Duodenal mucosa (tissue), 2 donors: ENCODE measurements at regions not wholly inside any gene's neighbourhood (a gene's known extent, or its start where the extent isn't known, plus 50 kb on each side); places are given as distances from the start of the nearest gene placed in this dataset.
"Not testable (repeated sequence)": the region's sequence is repeated elsewhere in the genome, so short reads cannot be mapped to it uniquely, and the experiment has no call there.

Experiments
- H3K27ac ChIP-seq: one replicate; pipeline ENCODE4 v1.7.0; 2013; ENCODE audit warnings: low read depth, low read length
- H3K27me3 ChIP-seq, 2 donors: one replicate each; pipeline ENCODE4 v1.7.0; 2013; ENCODE audit warnings: low read length in 2 of 2, control low read depth in 1 of 2; ENCODE audit not compliant: insufficient read depth in 2 of 2, control insufficient read depth in 1 of 2
- H3K36me3 ChIP-seq, 2 donors: one replicate each; pipeline ENCODE4 v1.7.0; 2013; ENCODE audit warnings: low read length in 2 of 2, control low read depth in 1 of 2; ENCODE audit not compliant: insufficient read depth in 2 of 2, control insufficient read depth in 1 of 2
- H3K4me1 ChIP-seq, 2 donors: one replicate each; pipeline ENCODE4 v1.7.0; 2013; ENCODE audit warnings: low read length in 2 of 2, control low read depth in 1 of 2; ENCODE audit not compliant: insufficient read depth in 2 of 2, control insufficient read depth in 1 of 2
- H3K4me3 ChIP-seq, 2 donors: one replicate each; pipeline ENCODE4 v1.7.0; 2013; ENCODE audit warnings: low read length in 2 of 2, low read depth in 1 of 2
- H3K9ac ChIP-seq, 2 donors: one replicate each; pipeline ENCODE4 v1.7.0; 2013; ENCODE audit warnings: low read length in 2 of 2, low read depth in 1 of 2
- H3K9me3 ChIP-seq, 2 donors: one replicate each; pipeline ENCODE4 v1.7.0; 2013; ENCODE audit warnings: low read length in 2 of 2, control low read depth in 1 of 2; ENCODE audit not compliant: control insufficient read depth in 1 of 2

GRCh38 chr9:29389421-29389820 is 1816.1 kb upstream of the C9orf72 start:
- Histone ChIP-seq H3K27me3 (no peaks in the 10 kb centered on the region), H3K9ac (no peak overlapping the region), H3K36me3 (no peaks in the 10 kb centered on the region), H3K27ac (no peak overlapping the region), H3K9me3 (peaks cover 0 to 1% of the 10 kb centered on the region in 2 donors), H3K4me3 (no peak overlapping the region), H3K4me1 (no peaks in the 10 kb centered on the region)

GRCh38 chr9:29390859-29391258 is 1817.6 kb upstream of the C9orf72 start:
- no peak overlapping the region for H3K27ac ChIP-seq
- H3K4me3 ChIP-seq, result no peak overlapping the region
- H3K9ac ChIP-seq, result no peak overlapping the region
- no peaks in the 10 kb centered on the region for H3K36me3 ChIP-seq
- H3K4me1 ChIP-seq, result no peaks in the 10 kb centered on the region
- no peaks in the 10 kb centered on the region for H3K27me3 ChIP-seq
- no peaks in the 10 kb centered on the region for H3K9me3 ChIP-seq

- H3K4me1 ChIP-seq, result no peaks in the 10 kb centered on the region
Measured at GRCh38 chr9:29393064-29393463, 1819.8 kb upstream of the C9orf72 start.

GRCh38 chr9:29394855-29395254 is 1821.6 kb upstream of the C9orf72 start:
- H3K36me3 ChIP-seq, result no peaks in the 10 kb centered on the region
- H3K27ac ChIP-seq, result no peak overlapping the region
- H3K9ac ChIP-seq, result no peak overlapping the region
- peaks cover 0 to 2% of the 10 kb centered on the region in 2 donors for H3K9me3 ChIP-seq
- no peaks in the 10 kb centered on the region for H3K4me1 ChIP-seq
- no peak overlapping the region for H3K4me3 ChIP-seq
- H3K27me3 ChIP-seq, result no peaks in the 10 kb centered on the region

More at GRCh38 chr9:29393064-29393463, 1819.8 kb upstream of the C9orf72 start:
- Histone ChIP-seq H3K36me3 (no peaks in the 10 kb centered on the region), H3K9me3 (no peaks in the 10 kb centered on the region), H3K9ac (no peak overlapping the region), H3K27me3 (no peaks in the 10 kb centered on the region), H3K27ac (no peak overlapping the region), H3K4me3 (no peak overlapping the region)

- H3K4me1 ChIP-seq, result no peaks in the 10 kb centered on the region
- no peaks in the 10 kb centered on the region for H3K27me3 ChIP-seq
- H3K36me3 ChIP-seq, result no peaks in the 10 kb centered on the region
- H3K27ac ChIP-seq, result no peak overlapping the region
- no peak overlapping the region for H3K4me3 ChIP-seq
- H3K9ac ChIP-seq, result no peak overlapping the region
- peaks cover 0 to 2% of the 10 kb centered on the region in 2 donors for H3K9me3 ChIP-seq
Measured at GRCh38 chr9:29397148-29397547, 1823.9 kb upstream of the C9orf72 start.

- Histone ChIP-seq H3K4me1 (no peaks in the 10 kb centered on the region), H3K4me3 (no peak overlapping the region), H3K36me3 (no peaks in the 10 kb centered on the region), H3K9ac (no peak overlapping the region), H3K27ac (no peak overlapping the region), H3K9me3 (no peaks in the 10 kb centered on the region), H3K27me3 (no peaks in the 10 kb centered on the region)
Measured at GRCh38 chr9:29416204-29416603, 1842.9 kb upstream of the C9orf72 start.

- Histone ChIP-seq H3K9me3 (no peaks in the 10 kb centered on the region), H3K27me3 (no peaks in the 10 kb centered on the region), H3K27ac (no peak overlapping the region), H3K9ac (no peak overlapping the region), H3K4me3 (no peak overlapping the region), H3K36me3 (no peaks in the 10 kb centered on the region), H3K4me1 (no peaks in the 10 kb centered on the region)
Measured at GRCh38 chr9:29422438-29422837, 1849.2 kb upstream of the C9orf72 start.

- no peaks in the 10 kb centered on the region for H3K27me3 ChIP-seq
- H3K27ac ChIP-seq, result no peak overlapping the region
- H3K9ac ChIP-seq, result no peak overlapping the region
- H3K4me1 ChIP-seq, result no peaks in the 10 kb centered on the region
- H3K4me3 ChIP-seq, result no peak overlapping the region
- H3K36me3 ChIP-seq, result no peaks in the 10 kb centered on the region
- no peaks in the 10 kb centered on the region for H3K9me3 ChIP-seq
Measured at GRCh38 chr9:29432191-29432590, 1858.9 kb upstream of the C9orf72 start.

GRCh38 chr9:29432656-29433055 is 1859.4 kb upstream of the C9orf72 start:
- H3K36me3 ChIP-seq, H3K4me1 ChIP-seq: not testable (repeated sequence)

GRCh38 chr9:29435368-29435767 is 1862.1 kb upstream of the C9orf72 start:
- Histone ChIP-seq H3K4me1 (no peaks in the 10 kb centered on the region), H3K9ac (no peak overlapping the region), H3K4me3 (no peak overlapping the region), H3K27ac (no peak overlapping the region), H3K9me3 (no peaks in the 10 kb centered on the region), H3K36me3 (no peaks in the 10 kb centered on the region), H3K27me3 (no peaks in the 10 kb centered on the region)

More at GRCh38 chr9:29432656-29433055, 1859.4 kb upstream of the C9orf72 start:
- H3K27ac ChIP-seq, H3K9ac ChIP-seq, H3K9me3 ChIP-seq, H3K4me3 ChIP-seq, H3K27me3 ChIP-seq: not testable (repeated sequence)

GRCh38 chr9:29437526-29437925 is 1864.2 kb upstream of the C9orf72 start:
- no peak overlapping the region for H3K9ac ChIP-seq
- H3K4me3 ChIP-seq, result no peak overlapping the region
- H3K27me3 ChIP-seq, result no peaks in the 10 kb centered on the region
- H3K27ac ChIP-seq, result no peak overlapping the region
- no peaks in the 10 kb centered on the region for H3K9me3 ChIP-seq
- no peaks in the 10 kb centered on the region for H3K4me1 ChIP-seq
- H3K36me3 ChIP-seq, result no peaks in the 10 kb centered on the region
